ENCODE measurements at regions not wholly inside any gene's neighbourhood (a gene's known extent, or its start where the extent isn't known, plus 50 kb on each side); places are given as distances from the start of the nearest gene placed in this dataset.

DNA sequence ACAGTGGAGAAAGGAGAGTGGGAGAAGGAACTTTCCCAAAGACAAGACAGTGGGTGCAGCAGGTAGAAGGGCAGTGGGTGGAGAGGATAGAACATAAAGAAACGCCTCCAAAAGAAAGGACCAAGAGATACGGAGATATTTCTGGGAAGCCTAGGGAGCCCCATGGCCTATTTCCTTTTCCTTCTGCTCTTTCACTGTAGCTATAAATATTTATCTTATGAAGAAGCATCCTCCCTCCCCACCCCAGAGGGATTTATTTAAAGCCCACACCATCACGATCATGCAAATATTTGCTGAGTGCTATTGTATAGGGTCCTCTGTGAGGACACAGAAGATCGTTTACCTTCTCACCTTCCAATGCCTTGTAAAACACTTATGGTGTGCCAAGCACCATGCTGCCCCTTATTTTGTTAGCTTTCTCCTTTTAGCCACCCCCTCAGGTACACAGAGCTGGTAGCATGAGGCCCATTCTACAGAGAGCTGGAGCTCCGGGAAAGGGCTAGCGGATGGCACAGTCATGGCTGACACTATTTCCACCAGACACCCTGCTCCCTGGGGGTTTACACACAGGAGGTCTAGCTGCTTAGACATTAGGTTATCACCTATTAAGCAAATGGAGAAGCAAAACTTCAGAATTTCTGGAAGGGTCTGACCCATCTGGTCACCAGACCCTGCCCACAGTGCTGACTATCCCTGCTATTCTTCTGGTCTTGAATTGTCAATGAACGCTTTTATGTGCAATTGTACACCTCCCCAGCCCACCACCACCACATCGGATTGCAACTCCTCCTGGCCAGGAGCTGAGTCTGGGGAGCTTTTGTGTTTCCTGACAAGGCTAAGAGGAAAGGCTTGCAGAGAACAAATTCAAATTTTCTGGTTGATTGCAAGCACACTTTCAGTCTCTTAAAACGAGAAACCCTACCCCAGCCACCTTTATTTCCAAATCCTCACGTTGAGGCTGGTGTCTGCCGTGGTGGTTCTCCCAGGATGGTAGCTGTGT lies 91.8 kb upstream of the KLF7 start:
- TF ChIP-seq YY1 (IDR thresholded peaks at IDR 0.05; ENCODE audit: low read depth) = no peak
- TF ChIP-seq, protein P1, sequence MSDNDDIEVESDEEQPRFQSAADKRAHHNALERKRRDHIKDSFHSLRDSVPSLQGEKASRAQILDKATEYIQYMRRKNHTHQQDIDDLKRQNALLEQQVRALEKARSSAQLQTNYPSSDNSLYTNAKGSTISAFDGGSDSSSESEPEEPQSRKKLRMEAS (IDR thresholded peaks at IDR 0.05) = no peak
- no peak for TF ChIP-seq TAF1 (IDR thresholded peaks at IDR 0.05; ENCODE audit: low read depth)
- TF ChIP-seq EGR1 (IDR thresholded peaks at IDR 0.05) = no peak
- no peak for TF ChIP-seq EP300 (IDR thresholded peaks at IDR 0.05; ENCODE audit: borderline replicate concordance)
- no peak for TF ChIP-seq CEBPB (IDR thresholded peaks at IDR 0.05)
- no peak for TF ChIP-seq ZBTB7A (IDR thresholded peaks at IDR 0.05; ENCODE audit: low read depth)
- TF ChIP-seq CREB1 (IDR thresholded peaks at IDR 0.05; ENCODE audit: low read depth) = no peak
- TF ChIP-seq, protein P2, sequence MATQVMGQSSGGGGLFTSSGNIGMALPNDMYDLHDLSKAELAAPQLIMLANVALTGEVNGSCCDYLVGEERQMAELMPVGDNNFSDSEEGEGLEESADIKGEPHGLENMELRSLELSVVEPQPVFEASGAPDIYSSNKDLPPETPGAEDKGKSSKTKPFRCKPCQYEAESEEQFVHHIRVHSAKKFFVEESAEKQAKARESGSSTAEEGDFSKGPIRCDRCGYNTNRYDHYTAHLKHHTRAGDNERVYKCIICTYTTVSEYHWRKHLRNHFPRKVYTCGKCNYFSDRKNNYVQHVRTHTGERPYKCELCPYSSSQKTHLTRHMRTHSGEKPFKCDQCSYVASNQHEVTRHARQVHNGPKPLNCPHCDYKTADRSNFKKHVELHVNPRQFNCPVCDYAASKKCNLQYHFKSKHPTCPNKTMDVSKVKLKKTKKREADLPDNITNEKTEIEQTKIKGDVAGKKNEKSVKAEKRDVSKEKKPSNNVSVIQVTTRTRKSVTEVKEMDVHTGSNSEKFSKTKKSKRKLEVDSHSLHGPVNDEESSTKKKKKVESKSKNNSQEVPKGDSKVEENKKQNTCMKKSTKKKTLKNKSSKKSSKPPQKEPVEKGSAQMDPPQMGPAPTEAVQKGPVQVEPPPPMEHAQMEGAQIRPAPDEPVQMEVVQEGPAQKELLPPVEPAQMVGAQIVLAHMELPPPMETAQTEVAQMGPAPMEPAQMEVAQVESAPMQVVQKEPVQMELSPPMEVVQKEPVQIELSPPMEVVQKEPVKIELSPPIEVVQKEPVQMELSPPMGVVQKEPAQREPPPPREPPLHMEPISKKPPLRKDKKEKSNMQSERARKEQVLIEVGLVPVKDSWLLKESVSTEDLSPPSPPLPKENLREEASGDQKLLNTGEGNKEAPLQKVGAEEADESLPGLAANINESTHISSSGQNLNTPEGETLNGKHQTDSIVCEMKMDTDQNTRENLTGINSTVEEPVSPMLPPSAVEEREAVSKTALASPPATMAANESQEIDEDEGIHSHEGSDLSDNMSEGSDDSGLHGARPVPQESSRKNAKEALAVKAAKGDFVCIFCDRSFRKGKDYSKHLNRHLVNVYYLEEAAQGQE (IDR thresholded peaks at IDR 0.05; ENCODE audit: low read depth) = no peak
- TF ChIP-seq, protein P3, sequence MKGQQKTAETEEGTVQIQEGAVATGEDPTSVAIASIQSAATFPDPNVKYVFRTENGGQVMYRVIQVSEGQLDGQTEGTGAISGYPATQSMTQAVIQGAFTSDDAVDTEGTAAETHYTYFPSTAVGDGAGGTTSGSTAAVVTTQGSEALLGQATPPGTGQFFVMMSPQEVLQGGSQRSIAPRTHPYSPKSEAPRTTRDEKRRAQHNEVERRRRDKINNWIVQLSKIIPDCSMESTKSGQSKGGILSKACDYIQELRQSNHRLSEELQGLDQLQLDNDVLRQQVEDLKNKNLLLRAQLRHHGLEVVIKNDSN (IDR thresholded peaks at IDR 0.05) = no peak

Measured in Ishikawa (cell line).